ENCODE measurements at regions not wholly inside any gene's neighbourhood (a gene's known extent, or its start where the extent isn't known, plus 50 kb on each side); places are given as distances from the start of the nearest gene placed in this dataset.
"Not testable (repeated sequence)": the region's sequence is repeated elsewhere in the genome, so short reads cannot be mapped to it uniquely, and the experiment has no call there.

DNA sequence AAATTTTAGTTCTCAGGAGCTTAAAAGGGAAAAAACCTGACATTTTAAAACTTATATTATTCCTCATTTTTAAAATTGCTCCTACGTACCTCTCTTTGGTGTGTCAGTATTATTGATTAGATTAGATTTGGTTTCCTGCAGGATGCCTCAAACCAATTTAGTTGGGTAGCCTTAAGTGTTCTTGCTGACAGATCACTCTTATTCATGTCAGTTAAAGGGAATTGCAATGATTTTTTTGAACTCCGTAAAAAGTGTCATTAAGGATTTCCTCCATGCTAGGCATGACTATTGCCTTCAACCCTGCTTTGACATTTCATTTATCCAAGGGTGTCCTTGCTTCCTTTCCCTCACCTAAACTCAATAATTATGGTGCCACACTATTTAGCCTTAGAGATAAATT lies 149.0 kb upstream of the CDH7 start:
- no peak overlapping the region for H3K4me3 Mint-ChIP-seq
- H3K4me1 Mint-ChIP-seq = no peaks in the 10 kb centered on the region
- H3K9me3 Mint-ChIP-seq = no peaks in the 10 kb centered on the region
- TF ChIP-seq, protein P1, sequence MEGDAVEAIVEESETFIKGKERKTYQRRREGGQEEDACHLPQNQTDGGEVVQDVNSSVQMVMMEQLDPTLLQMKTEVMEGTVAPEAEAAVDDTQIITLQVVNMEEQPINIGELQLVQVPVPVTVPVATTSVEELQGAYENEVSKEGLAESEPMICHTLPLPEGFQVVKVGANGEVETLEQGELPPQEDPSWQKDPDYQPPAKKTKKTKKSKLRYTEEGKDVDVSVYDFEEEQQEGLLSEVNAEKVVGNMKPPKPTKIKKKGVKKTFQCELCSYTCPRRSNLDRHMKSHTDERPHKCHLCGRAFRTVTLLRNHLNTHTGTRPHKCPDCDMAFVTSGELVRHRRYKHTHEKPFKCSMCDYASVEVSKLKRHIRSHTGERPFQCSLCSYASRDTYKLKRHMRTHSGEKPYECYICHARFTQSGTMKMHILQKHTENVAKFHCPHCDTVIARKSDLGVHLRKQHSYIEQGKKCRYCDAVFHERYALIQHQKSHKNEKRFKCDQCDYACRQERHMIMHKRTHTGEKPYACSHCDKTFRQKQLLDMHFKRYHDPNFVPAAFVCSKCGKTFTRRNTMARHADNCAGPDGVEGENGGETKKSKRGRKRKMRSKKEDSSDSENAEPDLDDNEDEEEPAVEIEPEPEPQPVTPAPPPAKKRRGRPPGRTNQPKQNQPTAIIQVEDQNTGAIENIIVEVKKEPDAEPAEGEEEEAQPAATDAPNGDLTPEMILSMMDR (IDR thresholded peaks at IDR 0.05) = no peak
- ChIA-PET CTCF (no interaction called here), POLR2A (no interaction called here)
- no peaks in the 10 kb centered on the region for H3K36me3 Mint-ChIP-seq (ENCODE audit: low read depth)
- no peak overlapping the region for H3K27ac Mint-ChIP-seq
- ATAC-seq (ENCODE audit: low read depth) (no peak), DNase-seq (no peak)
- no peaks in the 10 kb centered on the region for H3K27me3 Mint-ChIP-seq
- intact Hi-C loops (cut with micrococcal nuclease) = no loop called here

DNA sequence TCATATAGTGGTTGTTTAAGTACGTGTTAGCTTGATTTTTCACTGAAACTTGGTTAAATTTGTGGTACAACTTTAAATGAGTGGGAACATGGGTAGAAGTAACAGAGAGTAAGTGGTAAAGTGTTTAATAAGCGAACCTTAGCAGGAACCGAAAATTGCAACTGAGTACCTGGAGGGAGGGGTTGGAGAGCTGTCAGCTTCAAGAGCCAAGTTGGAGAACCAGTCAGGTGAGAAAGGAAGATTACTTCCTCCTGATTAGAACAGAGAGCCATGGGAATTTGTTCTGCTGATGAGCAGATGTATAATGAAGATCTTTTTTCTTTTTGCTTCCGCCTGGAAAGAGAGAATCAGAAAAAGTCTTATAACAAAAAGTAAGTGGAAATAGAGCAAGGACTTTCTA lies 158.4 kb upstream of the CDH7 start:
- Mint-ChIP-seq H3K36me3 (ENCODE audit: low read depth) (no peaks in the 10 kb centered on the region), H3K27me3 (no peaks in the 10 kb centered on the region), H3K4me3 (no peak overlapping the region), H3K27ac (no peak overlapping the region), H3K4me1 (no peaks in the 10 kb centered on the region), H3K9me3 (peaks cover 2% of the 10 kb centered on the region)
- POLR2A ChIA-PET = no interaction called here
- CTCF ChIA-PET = no interaction called here
- TF ChIP-seq, protein P1 (IDR thresholded peaks at IDR 0.05) = no peak
- intact Hi-C loops (cut with micrococcal nuclease) = no loop called here
- no peak for DNase-seq
- no peak for ATAC-seq (ENCODE audit: low read depth)

DNA sequence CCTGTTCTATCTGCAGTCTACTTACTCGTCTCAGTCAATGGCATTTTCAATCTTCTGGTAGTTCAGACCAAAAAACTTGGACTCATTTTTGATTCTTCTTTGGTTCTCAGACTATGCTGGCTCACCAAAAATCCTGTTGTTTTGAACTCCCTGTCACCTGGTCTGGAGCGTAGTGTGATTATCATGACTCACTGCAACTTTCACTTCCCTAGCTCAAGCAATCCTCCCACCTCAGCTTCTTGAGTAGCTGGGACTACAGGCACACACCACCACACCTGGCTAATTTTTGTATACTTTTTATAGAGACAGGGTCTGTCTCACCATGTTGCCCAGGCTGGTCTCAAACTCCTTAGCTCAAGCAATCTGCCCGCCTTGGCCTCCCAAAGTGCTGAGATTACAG lies 163.3 kb upstream of the CDH7 start:
- H3K36me3 Mint-ChIP-seq (ENCODE audit: low read depth) = no peaks in the 10 kb centered on the region
- intact Hi-C loops (cut with micrococcal nuclease) = no loop called here

DNA sequence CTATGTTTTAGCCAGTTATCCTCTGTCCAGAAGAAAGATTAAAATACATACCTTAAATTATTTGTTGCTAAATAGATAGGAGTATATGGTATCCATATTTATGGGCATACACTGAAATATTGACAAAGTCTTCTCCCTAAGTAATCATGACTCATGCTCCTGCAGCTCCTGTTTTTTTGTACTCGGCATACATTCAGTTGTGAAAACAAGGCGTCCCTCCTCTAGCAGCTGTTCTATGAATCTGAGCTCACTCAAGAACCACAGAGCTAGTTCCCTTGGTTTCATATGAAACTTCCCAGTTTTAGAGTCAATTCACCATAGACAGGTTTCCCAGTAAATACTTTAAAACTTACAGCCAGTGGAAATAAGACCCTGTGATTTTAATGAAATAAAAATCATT lies 168.7 kb upstream of the CDH7 start:
- ATAC-seq (ENCODE audit: low read depth); POLR2A ChIA-PET; H3K27me3 Mint-ChIP-seq; H3K4me3 Mint-ChIP-seq; CTCF ChIA-PET; H3K27ac Mint-ChIP-seq; DNase-seq; intact Hi-C loops (cut with micrococcal nuclease); H3K4me1 Mint-ChIP-seq; H3K9me3 Mint-ChIP-seq; H3K36me3 Mint-ChIP-seq (ENCODE audit: low read depth): not testable (repeated sequence)

More for the DNA sequence above, 163.3 kb upstream of the CDH7 start:
- TF ChIP-seq, protein P1 (IDR thresholded peaks at IDR 0.05) = no peak
- H3K27ac Mint-ChIP-seq = no peak overlapping the region
- ATAC-seq (ENCODE audit: low read depth) = no peak
- peaks cover 2% of the 10 kb centered on the region for H3K9me3 Mint-ChIP-seq
- ChIA-PET POLR2A (no interaction called here), CTCF (no interaction called here)
- H3K27me3 Mint-ChIP-seq = no peaks in the 10 kb centered on the region
- no peak overlapping the region for H3K4me3 Mint-ChIP-seq
- no peaks in the 10 kb centered on the region for H3K4me1 Mint-ChIP-seq
- no peak for DNase-seq

DNA sequence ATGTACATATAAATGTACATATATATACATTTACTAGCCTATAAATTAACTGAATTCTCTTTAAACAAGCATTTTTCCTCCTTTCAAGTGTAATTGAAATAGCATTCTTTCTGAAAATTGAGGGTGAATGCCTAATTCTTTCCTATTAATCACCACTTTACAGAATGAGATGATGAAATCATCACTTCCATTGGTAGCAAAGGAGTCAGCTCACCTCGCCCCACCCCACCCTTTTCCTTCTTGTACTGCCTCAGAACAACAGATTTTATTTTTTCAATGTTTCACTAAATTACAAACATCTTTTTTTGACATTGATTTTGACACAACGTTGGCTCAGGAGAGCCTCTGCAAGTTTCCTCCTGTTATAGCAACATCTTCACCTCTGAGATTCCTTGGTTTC lies 181.9 kb upstream of the CDH7 start:
- Mint-ChIP-seq H3K4me1 (no peaks in the 10 kb centered on the region), H3K36me3 (ENCODE audit: low read depth) (no peaks in the 10 kb centered on the region), H3K27ac (no peak overlapping the region), H3K4me3 (no peak overlapping the region), H3K9me3 (peaks cover 2% of the 10 kb centered on the region), H3K27me3 (no peaks in the 10 kb centered on the region)
- DNase-seq = no peak
- intact Hi-C loops (cut with micrococcal nuclease) = no loop called here
- no peak for ATAC-seq (ENCODE audit: low read depth)
- ChIA-PET POLR2A (no interaction called here), CTCF (no interaction called here)
- TF ChIP-seq, protein P1 (IDR thresholded peaks at IDR 0.05) = no peak

DNA sequence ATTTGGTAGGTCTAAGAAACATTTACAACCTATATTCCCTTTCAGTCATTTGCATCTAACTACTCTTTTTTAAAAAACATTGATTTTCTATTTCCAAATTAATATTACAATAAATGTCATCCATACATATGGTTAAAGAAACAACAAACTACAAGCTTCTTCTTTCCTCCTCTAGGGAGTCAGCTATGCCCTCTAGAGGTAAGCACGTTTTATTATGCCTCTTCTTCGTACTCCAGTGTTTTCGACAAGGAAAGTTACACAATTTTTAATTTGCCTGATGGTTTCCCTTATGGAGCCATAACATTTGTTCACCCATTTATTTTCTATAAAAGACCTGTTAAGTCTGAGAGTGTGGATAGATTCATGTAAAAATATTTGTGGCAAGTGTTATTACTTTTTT lies 183.4 kb upstream of the CDH7 start:
- ChIA-PET CTCF (no interaction called here), POLR2A (no interaction called here)
- no peak overlapping the region for H3K4me3 Mint-ChIP-seq
- ATAC-seq (ENCODE audit: low read depth) (no peak), DNase-seq (no peak)
- H3K9me3 Mint-ChIP-seq = peaks cover 2% of the 10 kb centered on the region
- TF ChIP-seq, protein P1 (IDR thresholded peaks at IDR 0.05) = no peak
- no peaks in the 10 kb centered on the region for H3K27me3 Mint-ChIP-seq
- no peaks in the 10 kb centered on the region for H3K4me1 Mint-ChIP-seq
- no peaks in the 10 kb centered on the region for H3K36me3 Mint-ChIP-seq (ENCODE audit: low read depth)
- intact Hi-C loops (cut with micrococcal nuclease) = no loop called here
- no peak overlapping the region for H3K27ac Mint-ChIP-seq
